GM12874 (cell line): ENCODE measurements at regions not wholly inside any gene's neighbourhood (a gene's known extent, or its start where the extent isn't known, plus 50 kb on each side); places are given as distances from the start of the nearest gene placed in this dataset.

Experiments used
- CTCF ChIP-seq: IDR thresholded peaks from 2 replicates; pipeline ENCODE4 v1.5.1; 2011; ENCODE audit warnings: low read depth, mild to moderate bottlenecking, control low read depth, low read length, moderate library complexity; ENCODE audit not compliant: insufficient read depth

GRCh38 chr7:26447116-26447515, 155.5 kb downstream of the SNX10 start:
- TF ChIP-seq CTCF, result no peak

GRCh38 chr7:26449175-26450165, 157.8 kb downstream of the SNX10 start:
- no peak for TF ChIP-seq CTCF

- no peak for TF ChIP-seq CTCF
Observed at GRCh38 chr7:26451997-26452396, 160.3 kb downstream of the SNX10 start.

- no peak for TF ChIP-seq CTCF
Observed at GRCh38 chr7:26454180-26454579, 162.5 kb downstream of the SNX10 start.

- no peak for TF ChIP-seq CTCF
Observed at GRCh38 chr7:26457696-26458327, 166.2 kb downstream of the SNX10 start.

GRCh38 chr7:26458466-26459145, 166.9 kb downstream of the SNX10 start:
- TF ChIP-seq CTCF, result no peak
